Fibroblast of lung (primary cell): ENCODE measurements at regions not wholly inside any gene's neighbourhood (a gene's known extent, or its start where the extent isn't known, plus 50 kb on each side); places are given as distances from the start of the nearest gene placed in this dataset.
"Not testable (repeated sequence)": the region's sequence is repeated elsewhere in the genome, so short reads cannot be mapped to it uniquely, and the experiment has no call there.

Experiments
- DNase-seq, 2 donors: peaks; one replicate each; pipeline versions ENCODE4 v3.0.0 to v3.0.0-alpha.2; 2010; ENCODE audit warnings: low read depth in 2 of 2
- H2AFZ ChIP-seq: 2 replicates; pipeline ENCODE4 v1.5.1; 2012; ENCODE audit warnings: low read length, control low read depth, inconsistent platforms
- H3K27ac ChIP-seq: 2 replicates; pipeline ENCODE4 v1.5.1; 2011; ENCODE audit warnings: low read length, control low read depth; ENCODE audit not compliant: insufficient read depth
- H3K27me3 ChIP-seq: 2 replicates; pipeline ENCODE4 v1.5.1; 2011; ENCODE audit warnings: mild to moderate bottlenecking, low read length; ENCODE audit not compliant: control insufficient read depth, insufficient read depth
- H3K36me3 ChIP-seq: 2 replicates; pipeline ENCODE4 v1.5.1; 2011; ENCODE audit warnings: low read length; ENCODE audit not compliant: control insufficient read depth, insufficient read depth
- H3K4me1 ChIP-seq: 2 replicates; pipeline ENCODE4 v1.5.1; 2011; ENCODE audit warnings: low read length; ENCODE audit not compliant: control insufficient read depth, insufficient read depth; ENCODE audit errors: extremely low read depth
- H3K4me2 ChIP-seq: 2 replicates; pipeline ENCODE4 v1.5.1; 2011; ENCODE audit warnings: low read length, control low read depth; ENCODE audit not compliant: insufficient read depth; ENCODE audit errors: extremely low read depth
- H3K4me3 ChIP-seq, 4 experiments: fragments of 200-600 bp in 1 of 4; sonication (generic) in 1 of 4; replicated peaks in 1 of 4; 2 replicates each; pipeline ENCODE4 v1.5.1; 2011 to 2016; ENCODE audit warnings: low read length in 4 of 4, low read depth in 3 of 4, mild to moderate bottlenecking in 3 of 4, control low read depth in 2 of 4, inconsistent platforms in 1 of 4, mixed read lengths in 1 of 4; ENCODE audit not compliant: insufficient read depth in 1 of 4; ENCODE audit errors: control extremely low read depth in 1 of 4
- H3K79me2 ChIP-seq: 2 replicates; pipeline ENCODE4 v1.5.1; 2012; ENCODE audit warnings: mild to moderate bottlenecking, low read length, inconsistent platforms; ENCODE audit not compliant: control insufficient read depth, insufficient read depth
- H3K9ac ChIP-seq: 2 replicates; pipeline ENCODE4 v1.5.1; 2011; ENCODE audit warnings: mild to moderate bottlenecking, low read length, control low read depth; ENCODE audit not compliant: insufficient read depth
- H3K9me3 ChIP-seq: 2 replicates; pipeline ENCODE4 v1.5.1; 2012; ENCODE audit warnings: low read depth, low read length; ENCODE audit not compliant: control insufficient read depth, insufficient read depth
- H4K20me1 ChIP-seq: 2 replicates; pipeline ENCODE4 v1.5.1; 2011; ENCODE audit warnings: low read length; ENCODE audit not compliant: control insufficient read depth, insufficient read depth; ENCODE audit errors: extremely low read depth
- CTCF ChIP-seq, 2 donors: IDR thresholded peaks in 1 of 2; conservative IDR thresholded peaks in 1 of 2; 1 replicate in 1 of 2; 2 replicates in 1 of 2; pipeline ENCODE4 v1.5.1; 2011 to 2012; ENCODE audit warnings: low read length in 2 of 2, control low read depth in 1 of 2, inconsistent platforms in 1 of 2, low read depth in 1 of 2, mild to moderate bottlenecking in 1 of 2
- EZH2 ChIP-seq: IDR thresholded peaks from 2 replicates; pipeline ENCODE4 v1.5.1; 2012; ENCODE audit warnings: low read length, control low read depth, mild to moderate bottlenecking; ENCODE audit errors: missing control alignments

DNA sequence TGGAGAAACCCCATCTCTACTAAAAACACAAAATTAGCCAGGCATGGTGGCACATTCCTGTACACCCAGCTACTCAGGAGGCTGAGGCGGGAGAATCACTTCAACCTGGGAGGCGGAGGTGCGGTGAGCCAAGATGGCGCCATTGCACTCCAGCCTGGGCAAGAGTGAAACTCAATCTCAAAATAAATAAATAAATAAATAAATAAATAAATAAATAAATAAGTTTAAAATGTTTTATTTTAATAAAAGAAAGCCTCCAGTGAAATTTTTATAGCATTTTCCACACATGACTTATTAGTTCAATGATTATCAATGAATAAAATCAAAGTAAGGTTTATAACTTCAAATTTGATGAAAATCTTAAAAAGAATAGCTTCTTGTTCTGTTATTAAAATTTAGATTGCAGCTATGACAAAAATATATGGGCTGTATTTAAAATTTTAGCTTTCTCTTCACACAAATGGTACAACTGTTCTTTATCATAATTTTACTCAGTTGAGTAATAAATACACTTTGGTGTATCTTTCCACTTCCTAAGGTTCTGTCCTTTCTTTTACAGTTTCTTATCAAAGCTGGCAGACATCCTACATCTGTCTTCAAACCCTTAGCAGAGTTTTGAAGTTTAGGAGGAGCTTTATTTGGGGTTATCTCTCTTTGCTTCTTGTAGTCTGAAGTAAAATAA, 78.4 kb upstream of the ZSWIM2 start:
- H3K9ac ChIP-seq, result no peak overlapping the region
- H3K79me2 ChIP-seq, result no peaks in the 10 kb centered on the region
- no peak for TF ChIP-seq EZH2
- no peak for TF ChIP-seq CTCF (conservative IDR thresholded peaks at IDR 0.05 in 1 of 2, IDR thresholded peaks at IDR 0.05 in 1 of 2; ENCODE audit: low read depth in 1 of 2, low read length in 2 of 2)
- no peaks in the 10 kb centered on the region for H3K36me3 ChIP-seq
- H4K20me1 ChIP-seq, result no peaks in the 10 kb centered on the region
- H3K4me3 ChIP-seq, result no peak overlapping the region
- no peak overlapping the region for H2AFZ ChIP-seq
- no peak overlapping the region for H3K27ac ChIP-seq
- no peak overlapping the region for H3K4me2 ChIP-seq
- H3K9me3 ChIP-seq, result no peaks in the 10 kb centered on the region
- DNase-seq, result no peak
- no peaks in the 10 kb centered on the region for H3K27me3 ChIP-seq
- H3K4me1 ChIP-seq, result no peaks in the 10 kb centered on the region

GRCh38 chr2:186925514-186925913, 76.5 kb upstream of the ZSWIM2 start:
- Histone ChIP-seq H4K20me1 (no peaks in the 10 kb centered on the region), H3K9me3 (no peaks in the 10 kb centered on the region), H2AFZ (no peak overlapping the region), H3K4me3 (no peak overlapping the region), H3K36me3 (no peaks in the 10 kb centered on the region), H3K27me3 (no peaks in the 10 kb centered on the region), H3K9ac (no peak overlapping the region), H3K4me1 (no peaks in the 10 kb centered on the region), H3K79me2 (no peaks in the 10 kb centered on the region), H3K4me2 (no peak overlapping the region), H3K27ac (no peak overlapping the region)
- TF ChIP-seq CTCF (conservative IDR thresholded peaks at IDR 0.05 in 1 of 2, IDR thresholded peaks at IDR 0.05 in 1 of 2; ENCODE audit: low read depth in 1 of 2, low read length in 2 of 2), result no peak
- no peak for TF ChIP-seq EZH2
- no peak for DNase-seq

DNA sequence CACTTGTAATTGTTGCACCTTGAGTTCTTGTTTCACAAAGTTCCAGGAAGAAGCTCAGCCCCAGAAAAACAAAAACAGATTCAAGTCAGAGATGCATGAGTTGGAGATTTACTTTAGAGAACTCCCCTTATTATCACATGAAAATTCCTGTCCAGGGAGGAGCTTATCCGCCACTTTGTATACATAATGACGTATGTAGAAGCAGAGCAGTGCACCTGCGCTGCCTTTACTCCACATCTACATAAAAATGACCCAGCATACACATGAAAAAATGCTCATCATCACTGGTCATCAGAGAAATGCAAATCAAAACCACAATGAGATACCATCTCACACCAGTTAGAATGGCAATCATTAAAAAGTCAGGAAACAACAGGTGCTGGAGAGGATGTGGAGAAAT, 73.3 kb upstream of the ZSWIM2 start:
- H2AFZ ChIP-seq, H3K36me3 ChIP-seq, H3K27me3 ChIP-seq, H3K27ac ChIP-seq, H4K20me1 ChIP-seq, H3K4me2 ChIP-seq, DNase-seq, H3K9ac ChIP-seq, H3K79me2 ChIP-seq, H3K9me3 ChIP-seq, H3K4me1 ChIP-seq, H3K4me3 ChIP-seq: not testable (repeated sequence)
